HG02623 (cell line): ENCODE measurements at regions not wholly inside any gene's neighbourhood (a gene's known extent, or its start where the extent isn't known, plus 50 kb on each side); places are given as distances from the start of the nearest gene placed in this dataset.

ENCODE experiments used
- ATAC-seq: cut with Tn5 transposase; IDR thresholded peaks from one replicate; pipeline ENCODE4 v1.9.1; 2021; ENCODE audit warnings: moderate library complexity; ENCODE audit not compliant: unreplicated experiment

DNA sequence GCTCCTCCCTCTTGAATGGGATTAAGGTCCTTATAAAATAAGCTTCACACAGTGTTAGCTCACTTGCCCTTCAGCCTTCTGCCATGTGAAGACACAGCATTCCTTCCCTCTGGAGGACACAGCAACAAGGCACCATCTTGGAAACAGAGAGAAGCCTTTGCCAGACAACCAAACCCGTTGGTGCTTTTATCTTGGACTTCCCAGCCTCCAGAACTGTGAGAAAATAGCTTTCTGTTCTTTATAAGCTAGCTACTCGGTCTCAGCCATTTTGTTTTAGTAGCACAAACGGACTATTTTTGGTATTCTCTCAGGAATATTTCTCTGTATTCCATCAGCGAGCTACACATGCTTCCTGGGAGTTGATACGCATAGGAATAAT lies 58.6 kb upstream of the IRF2BP2 start:
- no peak for ATAC-seq

DNA sequence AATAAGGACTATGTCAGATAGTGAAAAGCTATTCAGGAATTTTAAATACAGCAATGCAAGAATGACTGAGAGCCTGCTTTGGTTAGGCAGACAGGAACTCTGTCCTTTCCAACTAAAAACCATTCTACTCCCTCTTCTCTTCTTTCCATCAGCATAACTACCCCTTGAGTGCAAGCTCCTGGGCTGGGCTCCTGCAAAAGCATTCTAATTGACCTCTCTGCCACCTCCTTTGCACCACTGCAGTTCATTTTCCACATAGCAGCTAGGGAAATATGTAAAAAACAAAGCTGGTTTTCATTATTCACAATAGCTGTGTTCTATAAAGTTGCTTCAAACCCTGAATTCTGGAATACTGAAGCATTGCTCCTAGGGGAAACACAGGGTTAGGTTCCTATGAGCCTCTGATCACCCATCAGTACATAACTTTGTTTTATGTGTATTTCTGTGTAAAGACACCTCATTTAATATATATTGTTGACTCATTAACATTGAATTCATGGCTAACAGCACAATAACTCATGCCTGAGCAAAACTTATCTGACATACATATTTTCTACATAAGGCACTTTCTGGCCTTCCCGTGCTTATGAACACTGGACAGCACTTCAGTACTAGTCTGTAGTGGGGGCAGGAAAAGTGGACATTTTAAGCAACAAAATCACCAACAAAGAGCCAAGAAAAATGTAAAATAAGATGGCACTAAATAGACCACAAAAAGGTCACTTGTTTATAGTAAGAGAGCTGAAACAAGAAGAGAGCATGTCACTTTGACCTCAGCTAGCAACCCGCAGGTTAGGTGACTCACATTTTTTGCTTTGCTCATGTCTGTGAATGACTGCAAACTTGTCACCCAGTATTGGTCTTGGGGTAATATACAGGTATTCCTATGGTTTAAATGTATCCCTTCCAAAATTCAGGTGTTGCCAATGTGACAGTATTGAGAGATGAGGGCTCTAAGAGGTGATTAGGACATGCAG lies 57.9 kb upstream of the IRF2BP2 start:
- no peak for ATAC-seq

DNA sequence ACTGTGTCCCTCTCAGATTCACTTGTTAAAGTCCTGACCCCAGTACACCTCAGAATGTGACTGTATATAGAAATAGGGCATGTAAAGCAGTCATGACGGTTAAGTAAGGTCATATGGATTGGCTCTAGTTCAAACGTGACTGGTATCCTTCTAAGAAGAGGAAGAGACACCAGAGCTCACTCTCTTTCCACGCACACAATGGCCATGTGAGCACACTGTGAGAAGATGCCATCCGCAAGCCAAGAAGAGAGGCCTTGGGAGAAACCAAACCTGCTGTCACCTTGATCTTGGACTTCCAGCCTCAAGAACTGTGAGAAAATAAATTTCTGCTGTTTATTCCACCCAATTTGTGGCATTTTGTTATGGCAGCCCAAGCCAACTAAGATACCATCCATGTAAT lies 56.8 kb upstream of the IRF2BP2 start:
- ATAC-seq = no peak

DNA sequence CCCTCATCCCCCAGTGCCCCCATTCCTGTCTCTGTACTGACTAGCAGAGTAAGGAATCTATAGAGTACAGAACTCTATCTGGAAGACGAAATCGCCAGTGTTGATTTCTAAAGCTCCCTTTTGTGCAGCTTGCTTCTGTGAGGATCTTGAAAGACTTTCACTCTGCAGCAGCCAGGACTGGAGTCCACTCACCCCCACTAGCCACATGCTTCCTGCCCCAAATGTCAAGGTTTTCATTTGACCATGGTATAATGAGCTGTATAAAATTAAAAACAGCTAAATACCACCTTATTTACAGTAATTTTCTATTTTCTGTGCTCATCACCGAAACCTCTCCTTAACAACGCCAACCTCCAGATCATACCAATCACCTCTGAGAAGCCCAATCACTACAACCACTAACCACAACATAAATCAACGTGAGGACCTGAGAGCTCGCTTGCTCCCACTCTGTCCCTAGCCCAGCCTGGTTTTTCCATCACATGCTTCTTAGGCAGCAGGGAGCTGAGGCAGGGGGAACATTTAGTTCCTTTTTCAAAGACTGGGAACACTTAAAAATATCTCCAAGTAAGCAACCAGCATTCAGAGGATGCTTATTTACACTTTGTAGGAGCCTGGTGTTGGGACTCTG lies 56.1 kb upstream of the IRF2BP2 start:
- ATAC-seq = no peak

DNA sequence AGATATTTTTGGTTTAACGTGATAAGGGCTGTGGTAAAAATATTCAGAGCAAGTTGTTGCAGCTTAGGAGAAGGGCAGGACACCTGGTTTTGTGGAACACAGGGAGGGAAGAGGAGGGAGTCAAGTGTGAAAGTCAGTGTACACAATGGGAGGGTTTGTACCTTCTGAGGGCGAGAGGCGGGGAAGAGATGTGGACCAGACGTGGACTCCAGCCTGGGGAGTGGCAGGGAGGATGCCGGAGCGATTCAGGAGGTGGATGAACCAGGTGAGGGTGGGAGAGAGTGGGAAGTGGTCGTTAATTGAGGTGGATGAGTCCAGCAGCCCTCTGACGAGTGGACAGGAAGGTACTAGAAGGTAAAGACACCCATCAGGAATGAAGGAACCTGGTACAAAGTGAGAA lies 52.2 kb upstream of the IRF2BP2 start:
- no peak for ATAC-seq

DNA sequence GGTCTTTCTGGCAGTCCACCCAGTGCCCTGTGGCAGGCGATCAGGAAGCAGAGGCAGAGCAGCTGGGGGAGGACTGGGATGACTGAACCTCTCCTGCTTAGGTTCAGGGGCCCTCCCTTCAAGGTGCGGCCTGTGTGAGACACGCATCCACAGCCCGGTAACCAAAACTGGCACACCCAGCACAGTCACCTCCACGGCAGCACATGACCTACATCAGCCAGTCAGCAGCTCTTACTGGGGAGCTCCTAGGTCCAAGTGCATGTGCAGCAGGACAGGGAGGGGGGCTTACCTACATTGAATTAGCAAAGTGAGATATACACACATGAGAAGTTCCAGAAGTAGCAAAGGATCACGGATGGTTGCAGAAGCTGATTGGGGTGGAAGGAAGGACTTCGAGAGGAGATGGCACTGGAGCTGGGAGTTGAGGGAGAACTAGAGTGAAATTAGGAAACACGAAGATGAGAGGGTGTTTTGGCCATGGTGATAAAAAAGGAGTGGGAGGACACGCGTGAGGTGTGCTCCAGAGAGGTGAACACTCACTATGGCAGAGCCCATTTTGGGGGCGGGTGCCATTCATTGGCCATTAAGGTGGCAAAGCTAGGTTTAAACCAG lies 51.4 kb upstream of the IRF2BP2 start:
- no peak for ATAC-seq

DNA sequence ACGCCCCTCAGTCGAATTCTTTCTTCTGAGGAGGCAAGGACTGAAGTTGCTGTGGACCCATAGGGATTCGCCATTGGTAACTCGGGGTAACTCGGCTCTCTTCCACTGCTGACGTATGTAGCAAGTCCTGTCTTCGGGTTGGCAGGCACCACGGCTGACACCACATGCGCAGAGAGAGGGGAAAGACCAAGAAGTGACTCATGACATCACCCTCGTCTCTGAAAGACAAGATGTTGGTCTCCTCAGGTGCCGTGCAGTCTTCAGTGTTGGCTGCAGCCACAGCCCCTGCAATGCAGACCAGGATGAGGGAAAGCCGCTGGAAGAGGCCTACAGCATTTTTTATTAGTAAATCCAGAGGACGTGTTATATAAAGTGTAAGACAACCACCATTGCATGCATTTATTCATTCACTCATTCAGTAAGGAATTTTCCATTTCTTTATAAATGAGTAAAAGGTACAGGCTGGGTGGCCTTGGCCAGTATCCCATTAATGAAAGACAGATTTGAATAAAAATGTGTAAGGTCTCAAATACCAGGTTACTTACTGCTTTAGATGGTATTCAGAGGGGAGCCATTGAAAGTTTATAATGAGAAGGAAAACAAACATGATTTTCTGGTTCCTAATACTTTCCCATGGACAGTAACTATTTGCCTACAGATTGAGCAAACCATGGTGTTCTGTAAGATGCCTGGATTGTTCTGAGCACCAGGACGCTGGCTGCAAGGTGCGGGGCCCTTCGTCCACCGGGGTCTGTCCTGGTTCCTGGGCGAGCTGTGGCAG lies 50.7 kb upstream of the IRF2BP2 start:
- ATAC-seq = no peak
